Trophoblast cell (in vitro differentiated cells and primary cell): ENCODE measurements at regions not wholly inside any gene's neighbourhood (a gene's known extent, or its start where the extent isn't known, plus 50 kb on each side); places are given as distances from the start of the nearest gene placed in this dataset.

ENCODE experiments used
- DNase-seq, 2 donors: peaks; one replicate each; pipeline ENCODE4 v3.0.0-alpha.2; 2016
- H2AFZ ChIP-seq: 2 replicates; pipeline ENCODE4 v1.6.1; 2013; ENCODE audit warnings: low read length, moderate library complexity, mild to moderate bottlenecking; ENCODE audit not compliant: insufficient read depth, poor library complexity
- H2AK5ac ChIP-seq: 2 replicates; pipeline ENCODE4 v1.6.1; 2013; ENCODE audit warnings: mild to moderate bottlenecking, low read length
- H2BK120ac ChIP-seq: 2 replicates; pipeline ENCODE4 v1.6.1; 2013; ENCODE audit warnings: low read length, mild to moderate bottlenecking, moderate library complexity; ENCODE audit not compliant: insufficient read depth, poor library complexity
- H2BK12ac ChIP-seq: 2 replicates; pipeline ENCODE4 v1.6.1; 2013; ENCODE audit warnings: mild to moderate bottlenecking, low read length, moderate library complexity
- H2BK5ac ChIP-seq: 2 replicates; pipeline ENCODE4 v1.6.1; 2013; ENCODE audit warnings: low read length, low read depth, moderate library complexity, mild to moderate bottlenecking; ENCODE audit not compliant: poor library complexity
- H3K14ac ChIP-seq: 2 replicates; pipeline ENCODE4 v1.6.1; 2013; ENCODE audit warnings: mild to moderate bottlenecking, low read length
- H3K18ac ChIP-seq: 2 replicates; pipeline ENCODE4 v1.6.1; 2013; ENCODE audit warnings: mild to moderate bottlenecking, low read length
- H3K23ac ChIP-seq: 2 replicates; pipeline ENCODE4 v1.6.1; 2013; ENCODE audit warnings: low read length
- H3K27ac ChIP-seq: 2 replicates; pipeline ENCODE4 v1.5.1; 2013; ENCODE audit warnings: low read depth, mild to moderate bottlenecking, inconsistent platforms, low read length, moderate library complexity
- H3K27me3 ChIP-seq: 2 replicates; pipeline ENCODE4 v1.6.1; 2013; ENCODE audit warnings: inconsistent platforms, mild to moderate bottlenecking, low read length, moderate library complexity; ENCODE audit not compliant: insufficient read depth
- H3K36me3 ChIP-seq, 2 experiments: 1 replicate in 1 of 2; 2 replicates in 1 of 2; pipeline ENCODE4 v1.6.1; 2013; ENCODE audit warnings: low read length in 2 of 2, mild to moderate bottlenecking in 2 of 2, moderate library complexity in 1 of 2; ENCODE audit not compliant: insufficient read depth in 2 of 2, control insufficient read depth in 1 of 2
- H3K4ac ChIP-seq: 2 replicates; pipeline ENCODE4 v1.6.1; 2013; ENCODE audit warnings: low read depth, mild to moderate bottlenecking, low read length, moderate library complexity
- H3K4me1 ChIP-seq, 2 experiments: 1 replicate in 1 of 2; 2 replicates in 1 of 2; pipeline ENCODE4 v1.6.1; 2013; ENCODE audit warnings: low read length in 2 of 2, mild to moderate bottlenecking in 2 of 2, moderate library complexity in 1 of 2; ENCODE audit not compliant: insufficient read depth in 2 of 2, control insufficient read depth in 1 of 2
- H3K4me2 ChIP-seq: 2 replicates; pipeline ENCODE4 v1.6.1; 2013; ENCODE audit warnings: inconsistent platforms, mild to moderate bottlenecking, low read length, moderate library complexity
- H3K4me3 ChIP-seq: 2 replicates; pipeline ENCODE4 v1.5.1; 2013; ENCODE audit warnings: mild to moderate bottlenecking, low read depth, low read length, inconsistent platforms
- H3K79me1 ChIP-seq: one replicate; pipeline ENCODE4 v1.6.1; 2013; ENCODE audit warnings: low read length
- H3K79me2 ChIP-seq: 2 replicates; pipeline ENCODE4 v1.6.1; 2013; ENCODE audit warnings: low read length, mild to moderate bottlenecking; ENCODE audit not compliant: control insufficient read depth, insufficient read depth, poor library complexity
- H3K9ac ChIP-seq: 2 replicates; pipeline ENCODE4 v1.6.1; 2013; ENCODE audit warnings: mild to moderate bottlenecking, low read length
- H3K9me3 ChIP-seq: 2 replicates; pipeline ENCODE4 v1.6.1; 2013; ENCODE audit warnings: low read depth, mild to moderate bottlenecking, control low read depth, inconsistent platforms, low read length; ENCODE audit not compliant: insufficient read depth
- H4K12ac ChIP-seq: 2 replicates; pipeline ENCODE4 v1.6.1; 2013; ENCODE audit warnings: low read depth, mild to moderate bottlenecking, low read length, moderate library complexity
- H4K8ac ChIP-seq: 2 replicates; pipeline ENCODE4 v1.6.1; 2013; ENCODE audit warnings: low read depth, mild to moderate bottlenecking, low read length, moderate library complexity
- H4K91ac ChIP-seq: one replicate; pipeline ENCODE4 v1.6.1; 2013; ENCODE audit warnings: low read depth, mild to moderate bottlenecking, low read length, moderate library complexity
- WGBS: extraction: QIAGEN DNeasy Blood & Tissue Kit; methylation state at CpG from one replicate; pipeline ENCODE4 v1.1.7; 2013; ENCODE audit warnings: missing lambda C conversion rate; ENCODE audit not compliant: insufficient read length, insufficient coverage; ENCODE audit errors: extremely low coverage; 5-methylcytosine and 5-hydroxymethylcytosine counted together

- H3K14ac ChIP-seq: no peak overlapping the region
- H3K9me3 ChIP-seq: no peaks in the 10 kb centered on the region
Observed at GRCh38 chr2:184030245-184030644, 568.1 kb upstream of the ZNF804A start.

GRCh38 chr2:184030989-184031388, 567.3 kb upstream of the ZNF804A start:
- Histone ChIP-seq H4K12ac (peak overlapping the region; percentile 70), H3K4ac (no peak overlapping the region), H4K91ac (no peak overlapping the region), H3K4me3 (no peak overlapping the region), H2BK5ac (no peak overlapping the region), H3K36me3 (no peaks in the 10 kb centered on the region), H3K4me2 (no peak overlapping the region), H3K14ac (no peak overlapping the region), H2BK12ac (no peak overlapping the region), H2AFZ (no peak overlapping the region), H3K18ac (no peak overlapping the region), H3K9me3 (no peaks in the 10 kb centered on the region), H3K27ac (no peak overlapping the region), H4K8ac (no peak overlapping the region), H3K79me1 (peaks cover 2% of the 10 kb centered on the region), H3K27me3 (no peaks in the 10 kb centered on the region), H3K79me2 (no peaks in the 10 kb centered on the region), H2BK120ac (no peak overlapping the region), H3K23ac (no peak overlapping the region), H2AK5ac (no peak overlapping the region), H3K9ac (no peak overlapping the region), H3K4me1 (peaks cover 0 to 2% of the 10 kb centered on the region in 2 experiments)
- no peak for DNase-seq
- WGBS: no CpG with 5 or more reads among the region's 1 CpG

More at GRCh38 chr2:184030245-184030644, 568.1 kb upstream of the ZNF804A start:
- no peaks in the 10 kb centered on the region for H3K79me2 ChIP-seq
- H4K91ac ChIP-seq: no peak overlapping the region
- H3K23ac ChIP-seq: no peak overlapping the region
- no peaks in the 10 kb centered on the region for H3K36me3 ChIP-seq
- H3K4ac ChIP-seq: no peak overlapping the region
- H3K9ac ChIP-seq: no peak overlapping the region
- H3K27ac ChIP-seq: no peak overlapping the region
- H3K18ac ChIP-seq: no peak overlapping the region
- H3K79me1 ChIP-seq: peaks cover 2% of the 10 kb centered on the region
- no peak overlapping the region for H4K12ac ChIP-seq
- H2BK12ac ChIP-seq: peak overlapping the region; percentile 71
- no CpG with 5 or more reads among the region's 6 CpGs for WGBS
- no peak overlapping the region for H2AK5ac ChIP-seq
- no peak for DNase-seq
- H3K4me3 ChIP-seq: no peak overlapping the region
- H2BK5ac ChIP-seq: no peak overlapping the region
- H3K4me2 ChIP-seq: no peak overlapping the region
- H4K8ac ChIP-seq: no peak overlapping the region
- H2BK120ac ChIP-seq: no peak overlapping the region
- no peak overlapping the region for H2AFZ ChIP-seq
- H3K4me1 ChIP-seq: peaks cover 0 to 2% of the 10 kb centered on the region in 2 experiments
- no peaks in the 10 kb centered on the region for H3K27me3 ChIP-seq

GRCh38 chr2:184031402-184032147, 566.8 kb upstream of the ZNF804A start:
- DNase-seq: no peak
- Histone ChIP-seq H3K36me3 (no peaks in the 10 kb centered on the region), H4K12ac (no peak overlapping the region), H3K23ac (no peak overlapping the region), H4K8ac (no peak overlapping the region), H2AFZ (no peak overlapping the region), H3K4me3 (no peak overlapping the region), H3K27me3 (no peaks in the 10 kb centered on the region), H3K4ac (no peak overlapping the region), H3K79me2 (no peaks in the 10 kb centered on the region), H4K91ac (no peak overlapping the region), H3K14ac (peak overlapping the region; percentile 37), H2BK5ac (no peak overlapping the region), H3K4me1 (peaks cover 0 to 2% of the 10 kb centered on the region in 2 experiments), H3K9ac (no peak overlapping the region), H2BK12ac (no peak overlapping the region), H3K9me3 (no peaks in the 10 kb centered on the region), H3K18ac (no peak overlapping the region), H3K4me2 (no peak overlapping the region), H2BK120ac (peak overlapping the region; percentile 51), H2AK5ac (no peak overlapping the region), H3K79me1 (peaks cover 2% of the 10 kb centered on the region), H3K27ac (no peak overlapping the region)
- no CpG with 5 or more reads among the region's 5 CpGs for WGBS

- H4K8ac ChIP-seq: no peak overlapping the region
- no peak overlapping the region for H3K27ac ChIP-seq
- no peak overlapping the region for H2BK12ac ChIP-seq
- no peak overlapping the region for H2BK5ac ChIP-seq
- H2AFZ ChIP-seq: no peak overlapping the region
- no peak overlapping the region for H4K12ac ChIP-seq
- no peak overlapping the region for H3K14ac ChIP-seq
- WGBS: no CpG with 5 or more reads among the region's 4 CpGs
- H3K4ac ChIP-seq: no peak overlapping the region
- no peaks in the 10 kb centered on the region for H3K79me2 ChIP-seq
- no peak overlapping the region for H3K9ac ChIP-seq
- no peaks in the 10 kb centered on the region for H3K27me3 ChIP-seq
- no peak overlapping the region for H2AK5ac ChIP-seq
- no peak for DNase-seq
- no peak overlapping the region for H3K4me2 ChIP-seq
- peaks cover 2% of the 10 kb centered on the region for H3K79me1 ChIP-seq
- no peaks in the 10 kb centered on the region for H3K36me3 ChIP-seq
- H3K4me1 ChIP-seq: peaks cover 0 to 2% of the 10 kb centered on the region in 2 experiments
- no peak overlapping the region for H4K91ac ChIP-seq
- H2BK120ac ChIP-seq: no peak overlapping the region
- no peaks in the 10 kb centered on the region for H3K9me3 ChIP-seq
- no peak overlapping the region for H3K4me3 ChIP-seq
- H3K18ac ChIP-seq: no peak overlapping the region
- H3K23ac ChIP-seq: no peak overlapping the region
Observed at GRCh38 chr2:184032983-184033382, 565.3 kb upstream of the ZNF804A start.
